ACC112 (cell line): ENCODE measurements at regions not wholly inside any gene's neighbourhood (a gene's known extent, or its start where the extent isn't known, plus 50 kb on each side); places are given as distances from the start of the nearest gene placed in this dataset.

Experiments used
- H2AFZ ChIP-seq: fragments of 200-600 bp; sonication (generic); one replicate; pipeline ENCODE4 v1.6.0; 2017; ENCODE audit warnings: antibody characterized with exemption, low read length; ENCODE audit not compliant: unreplicated experiment
- H3K27ac ChIP-seq: fragments of 200-600 bp; sonication (generic); 2 replicates; pipeline ENCODE4 v1.5.1; 2014; ENCODE audit warnings: low read depth, mild to moderate bottlenecking, antibody characterized with exemption, low read length, moderate library complexity
- H3K27me3 ChIP-seq: fragments of 200-600 bp; sonication (generic); 2 replicates; pipeline ENCODE4 v1.6.1; 2014; ENCODE audit warnings: mild to moderate bottlenecking, antibody characterized with exemption, low read length, moderate library complexity, mixed read lengths; ENCODE audit not compliant: insufficient read depth
- H3K36me3 ChIP-seq: fragments of 200-600 bp; sonication (generic); 2 replicates; pipeline ENCODE4 v1.6.1; 2016; ENCODE audit warnings: mild to moderate bottlenecking, antibody characterized with exemption, low read length, moderate library complexity, mixed read lengths; ENCODE audit not compliant: insufficient read depth
- H3K4me1 ChIP-seq: fragments of 200-600 bp; sonication (generic); one replicate; pipeline ENCODE4 v1.6.1; 2016; ENCODE audit warnings: low read length, mixed read lengths; ENCODE audit not compliant: insufficient read depth, unreplicated experiment, control insufficient read depth
- H3K4me3 ChIP-seq: fragments of 200-600 bp; sonication (generic); 2 replicates; pipeline ENCODE4 v1.5.1; 2014; ENCODE audit warnings: mild to moderate bottlenecking, low read depth, low read length
- H3K79me2 ChIP-seq: fragments of 200-600 bp; sonication (generic); one replicate; pipeline ENCODE4 v1.6.0; 2016; ENCODE audit warnings: low read length; ENCODE audit not compliant: control insufficient read depth, unreplicated experiment, insufficient read depth

- H3K36me3 ChIP-seq = no peaks in the 10 kb centered on the region
- H3K27me3 ChIP-seq = peaks cover 13% of the 10 kb centered on the region; the same call in 1 of the 2 replicates
- H2AFZ ChIP-seq = no peak overlapping the region
- no peak overlapping the region for H3K4me3 ChIP-seq
- H3K79me2 ChIP-seq = no peaks in the 10 kb centered on the region
- no peak overlapping the region for H3K27ac ChIP-seq
- no peaks in the 10 kb centered on the region for H3K4me1 ChIP-seq
Observed at GRCh38 chr3:13766128-13766527, 113.7 kb downstream of the WNT7A start.

GRCh38 chr3:13764161-13764560 is 115.7 kb downstream of the WNT7A start:
- no peak overlapping the region for H3K4me3 ChIP-seq
- H3K27me3 ChIP-seq = peaks cover 13% of the 10 kb centered on the region; the same call in 1 of the 2 replicates
- no peak overlapping the region for H3K27ac ChIP-seq
- H3K79me2 ChIP-seq = no peaks in the 10 kb centered on the region
- H3K4me1 ChIP-seq = no peaks in the 10 kb centered on the region
- no peaks in the 10 kb centered on the region for H3K36me3 ChIP-seq
- no peak overlapping the region for H2AFZ ChIP-seq

GRCh38 chr3:13762906-13763305 is 117.0 kb downstream of the WNT7A start:
- Histone ChIP-seq H3K79me2 (no peaks in the 10 kb centered on the region), H3K4me1 (no peaks in the 10 kb centered on the region), H3K27ac (no peak overlapping the region), H2AFZ (no peak overlapping the region), H3K27me3 (peaks cover 13% of the 10 kb centered on the region; the same call in 1 of the 2 replicates), H3K36me3 (no peaks in the 10 kb centered on the region), H3K4me3 (no peak overlapping the region)

GRCh38 chr3:13750731-13751130 is 129.1 kb downstream of the WNT7A start:
- Histone ChIP-seq H3K4me3 (no peak overlapping the region), H3K27ac (no peak overlapping the region), H3K79me2 (no peaks in the 10 kb centered on the region), H3K4me1 (no peaks in the 10 kb centered on the region), H3K27me3 (peaks cover 13% of the 10 kb centered on the region; the same call in 1 of the 2 replicates), H3K36me3 (no peaks in the 10 kb centered on the region), H2AFZ (no peak overlapping the region)

GRCh38 chr3:13750215-13750614 is 129.7 kb downstream of the WNT7A start:
- H3K4me3 ChIP-seq = no peak overlapping the region
- H3K4me1 ChIP-seq = no peaks in the 10 kb centered on the region
- no peak overlapping the region for H2AFZ ChIP-seq
- no peaks in the 10 kb centered on the region for H3K79me2 ChIP-seq
- H3K27me3 ChIP-seq = peaks cover 13% of the 10 kb centered on the region; the same call in 1 of the 2 replicates
- no peak overlapping the region for H3K27ac ChIP-seq
- no peaks in the 10 kb centered on the region for H3K36me3 ChIP-seq

- Histone ChIP-seq H2AFZ (no peak overlapping the region), H3K36me3 (no peaks in the 10 kb centered on the region), H3K79me2 (no peaks in the 10 kb centered on the region), H3K4me3 (no peak overlapping the region), H3K27me3 (peaks cover 13% of the 10 kb centered on the region; the same call in 1 of the 2 replicates), H3K4me1 (no peaks in the 10 kb centered on the region), H3K27ac (no peak overlapping the region)
Observed at GRCh38 chr3:13749063-13749764, 130.7 kb downstream of the WNT7A start.

- Histone ChIP-seq H3K27me3 (peaks cover 13% of the 10 kb centered on the region; the same call in 1 of the 2 replicates), H3K4me1 (no peaks in the 10 kb centered on the region), H3K27ac (no peak overlapping the region), H3K79me2 (no peaks in the 10 kb centered on the region), H2AFZ (no peak overlapping the region), H3K36me3 (no peaks in the 10 kb centered on the region), H3K4me3 (no peak overlapping the region)
Observed at GRCh38 chr3:13748276-13748879, 131.5 kb downstream of the WNT7A start.

- no peaks in the 10 kb centered on the region for H3K79me2 ChIP-seq
- H3K4me1 ChIP-seq = no peaks in the 10 kb centered on the region
- H3K36me3 ChIP-seq = no peaks in the 10 kb centered on the region
- no peak overlapping the region for H3K4me3 ChIP-seq
- no peak overlapping the region for H3K27ac ChIP-seq
- H3K27me3 ChIP-seq = peaks cover 13% of the 10 kb centered on the region; the same call in 1 of the 2 replicates
- H2AFZ ChIP-seq = no peak overlapping the region
Observed at GRCh38 chr3:13747627-13748026, 132.2 kb downstream of the WNT7A start.

- H3K4me1 ChIP-seq = no peaks in the 10 kb centered on the region
- peaks cover 16% of the 10 kb centered on the region; the same call in 1 of the 2 replicates for H3K27me3 ChIP-seq
- H3K79me2 ChIP-seq = no peaks in the 10 kb centered on the region
- no peak overlapping the region for H3K27ac ChIP-seq
- no peak overlapping the region for H3K4me3 ChIP-seq
- no peak overlapping the region for H2AFZ ChIP-seq
- H3K36me3 ChIP-seq = no peaks in the 10 kb centered on the region
Observed at GRCh38 chr3:13746385-13746784, 133.5 kb downstream of the WNT7A start.

- H3K4me1 ChIP-seq = no peaks in the 10 kb centered on the region
- H3K27me3 ChIP-seq = peaks cover 16% of the 10 kb centered on the region; the same call in 1 of the 2 replicates
- H2AFZ ChIP-seq = no peak overlapping the region
- H3K79me2 ChIP-seq = no peaks in the 10 kb centered on the region
- no peaks in the 10 kb centered on the region for H3K36me3 ChIP-seq
- no peak overlapping the region for H3K4me3 ChIP-seq
- no peak overlapping the region for H3K27ac ChIP-seq
Observed at GRCh38 chr3:13745636-13746035, 134.2 kb downstream of the WNT7A start.

GRCh38 chr3:13740795-13741194 is 139.1 kb downstream of the WNT7A start:
- Histone ChIP-seq H3K4me3 (no peak overlapping the region), H2AFZ (no peak overlapping the region), H3K27me3 (peaks cover 7% of the 10 kb centered on the region; the same call in 1 of the 2 replicates), H3K79me2 (no peaks in the 10 kb centered on the region), H3K27ac (no peak overlapping the region), H3K4me1 (no peaks in the 10 kb centered on the region), H3K36me3 (no peaks in the 10 kb centered on the region)
